A673 (cell line): ENCODE measurements at regions not wholly inside any gene's neighbourhood (a gene's known extent, or its start where the extent isn't known, plus 50 kb on each side); places are given as distances from the start of the nearest gene placed in this dataset.

Experiments used
- CTCF ChIP-seq: fragments of 300-800, 200-600 bp; sonication (generic); conservative IDR thresholded peaks from 2 replicates; pipeline ENCODE4 v1.5.1; 2017; ENCODE audit warnings: low read depth, mild to moderate bottlenecking, antibody characterized with exemption, low read length, moderate library complexity, mixed read lengths
- EZH2 ChIP-seq: fragments of 200-600 bp; sonication (generic); IDR thresholded peaks from 2 replicates; pipeline ENCODE4 v1.6.1; 2017; ENCODE audit warnings: borderline replicate concordance, low read depth, mild to moderate bottlenecking, mixed read lengths, antibody characterized with exemption, low read length; ENCODE audit not compliant: poor library complexity, severe bottlenecking

DNA sequence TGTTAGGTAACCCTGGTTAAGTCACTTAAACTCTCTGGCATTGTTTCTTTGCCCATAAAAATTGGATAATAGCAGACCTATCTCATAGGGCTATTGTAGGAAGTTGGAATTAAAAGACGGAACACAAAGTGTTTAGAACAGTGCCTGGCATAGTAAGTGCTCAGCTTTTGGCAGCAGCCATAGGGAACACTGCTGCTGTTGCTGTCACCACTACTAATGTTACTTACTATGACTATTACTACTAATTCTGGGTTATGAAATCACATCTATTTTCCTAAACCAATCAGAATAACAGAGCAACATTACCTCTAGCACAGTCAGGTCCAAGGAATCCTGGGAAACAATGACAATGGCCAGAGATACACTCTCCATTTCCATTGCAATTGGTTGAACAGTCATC, 300.0 kb downstream of the SH2D1A start:
- no peak for TF ChIP-seq CTCF
- no peak for TF ChIP-seq EZH2
